ENCODE measurements at regions not wholly inside any gene's neighbourhood (a gene's known extent, or its start where the extent isn't known, plus 50 kb on each side); places are given as distances from the start of the nearest gene placed in this dataset.

DNA sequence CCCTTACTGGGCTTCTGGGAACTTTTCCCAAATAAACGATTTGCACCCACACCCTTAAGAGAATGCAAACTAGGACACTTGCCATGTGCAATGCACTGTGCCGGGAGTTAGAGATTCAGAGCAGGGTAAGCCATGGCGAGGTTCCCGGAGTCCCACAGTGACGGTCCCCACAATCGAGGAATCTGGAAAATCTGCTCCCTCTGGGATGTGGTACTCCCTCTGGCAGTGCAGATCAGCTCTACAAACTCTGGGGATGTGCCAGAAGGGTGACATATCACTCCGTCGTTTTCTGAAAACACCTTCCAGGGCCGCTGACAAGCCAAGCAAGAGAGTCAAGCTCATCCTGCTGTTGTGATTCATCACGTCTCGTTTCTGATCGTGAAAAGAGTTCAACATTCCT, 537.5 kb downstream of the BCOR start:
- DNase-seq (ENCODE audit: low read depth), result no peak

DNA sequence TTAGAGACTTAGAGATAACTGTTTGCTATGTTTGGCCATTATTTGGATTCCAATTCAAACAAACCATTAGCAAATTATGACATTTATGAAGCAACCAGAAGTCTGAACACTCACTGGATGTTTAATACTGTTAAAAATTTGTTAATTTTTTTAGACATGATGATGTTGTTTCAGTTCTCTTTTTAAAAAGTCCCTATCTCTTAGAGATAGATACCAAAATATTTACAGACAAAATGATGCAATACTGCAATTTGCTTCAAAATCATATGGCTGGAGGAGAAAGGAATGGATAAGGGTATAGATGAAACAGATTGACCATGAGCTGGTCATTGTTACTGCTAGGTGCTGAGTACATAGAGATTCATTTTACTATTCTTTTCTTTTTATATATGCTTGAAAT, 534.6 kb downstream of the BCOR start:
- no peak for DNase-seq (ENCODE audit: low read depth)

DNA sequence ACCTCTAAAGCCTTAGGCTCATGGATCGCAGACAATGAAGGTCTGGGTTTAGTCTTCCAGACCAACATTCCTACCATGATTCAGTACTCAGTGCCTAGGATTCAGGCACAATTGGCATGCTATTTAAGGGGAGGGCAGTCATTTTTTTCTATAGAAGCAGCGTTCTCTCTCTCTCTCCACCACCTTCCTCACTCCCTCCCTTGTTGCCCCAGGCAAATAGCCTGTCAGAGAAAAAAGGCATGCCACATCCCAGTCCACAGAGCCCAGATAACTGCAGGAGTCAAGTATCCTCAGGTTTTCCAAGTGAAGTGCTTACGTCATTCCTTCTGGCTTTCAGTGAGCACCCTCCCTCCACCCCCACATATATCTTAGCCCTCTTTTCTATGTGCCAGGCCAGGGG, 533.0 kb downstream of the BCOR start:
- DNase-seq (ENCODE audit: low read depth), result no peak

DNA sequence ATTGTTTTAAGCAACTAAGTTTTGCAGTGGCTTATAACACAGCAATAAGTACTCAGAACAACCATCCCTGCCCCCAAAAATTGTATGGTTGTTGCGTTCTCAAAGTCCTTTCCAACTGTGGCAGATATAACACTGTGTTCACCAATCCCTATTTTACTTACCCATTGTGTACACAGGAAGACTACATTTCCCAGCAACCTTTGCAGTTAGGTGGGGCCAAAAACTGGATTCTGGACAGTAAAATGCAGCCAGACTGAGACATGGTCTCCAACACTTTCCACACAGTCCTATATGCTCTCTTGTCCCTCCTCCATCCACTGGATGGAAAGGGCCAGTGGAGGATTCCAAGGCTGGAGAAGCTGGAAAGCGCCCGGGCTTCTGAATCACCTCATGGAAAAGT, 523.6 kb downstream of the BCOR start:
- no peak for DNase-seq (ENCODE audit: low read depth)

DNA sequence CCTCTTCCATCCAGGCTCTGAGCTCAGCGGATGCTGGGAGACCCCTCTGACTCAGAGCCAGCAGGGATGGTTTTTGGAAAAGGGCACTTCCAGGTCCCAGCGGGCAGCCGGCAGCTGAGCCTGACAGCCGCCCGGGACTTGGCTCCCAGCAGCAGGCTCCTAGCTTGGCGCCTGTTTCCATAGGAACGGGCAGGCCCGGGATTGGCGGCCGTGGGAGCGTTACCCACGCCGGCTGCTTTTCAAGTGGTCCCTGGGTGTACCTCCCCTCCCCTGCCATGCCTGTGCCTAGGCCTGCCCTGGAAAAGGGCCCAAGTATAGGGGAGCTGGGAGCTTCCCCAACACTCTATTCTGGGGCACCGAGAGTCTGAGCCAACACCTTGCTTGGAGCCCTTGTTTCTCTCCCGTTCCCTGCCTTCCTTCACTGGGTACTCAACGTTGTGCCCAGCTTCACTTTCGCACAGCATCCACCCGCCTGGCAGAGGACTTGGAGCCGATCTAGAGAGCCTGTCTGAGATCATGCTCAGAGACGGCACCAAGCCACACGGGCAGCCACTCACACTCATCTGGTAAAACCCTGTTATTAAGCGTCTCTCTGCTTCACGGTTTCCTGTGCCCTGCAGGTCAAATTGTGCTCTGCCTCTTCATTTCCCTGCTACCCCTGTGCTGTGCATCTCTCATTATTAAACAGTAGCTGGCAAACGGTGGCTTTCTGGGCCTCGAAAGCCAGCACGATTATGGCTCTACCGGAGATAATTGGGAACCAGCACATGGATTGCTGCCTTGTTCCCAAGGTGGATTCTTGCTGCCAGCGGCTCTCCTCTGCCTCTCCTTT, 521.5 kb downstream of the BCOR start:
- no peak for DNase-seq (ENCODE audit: low read depth)

DNA sequence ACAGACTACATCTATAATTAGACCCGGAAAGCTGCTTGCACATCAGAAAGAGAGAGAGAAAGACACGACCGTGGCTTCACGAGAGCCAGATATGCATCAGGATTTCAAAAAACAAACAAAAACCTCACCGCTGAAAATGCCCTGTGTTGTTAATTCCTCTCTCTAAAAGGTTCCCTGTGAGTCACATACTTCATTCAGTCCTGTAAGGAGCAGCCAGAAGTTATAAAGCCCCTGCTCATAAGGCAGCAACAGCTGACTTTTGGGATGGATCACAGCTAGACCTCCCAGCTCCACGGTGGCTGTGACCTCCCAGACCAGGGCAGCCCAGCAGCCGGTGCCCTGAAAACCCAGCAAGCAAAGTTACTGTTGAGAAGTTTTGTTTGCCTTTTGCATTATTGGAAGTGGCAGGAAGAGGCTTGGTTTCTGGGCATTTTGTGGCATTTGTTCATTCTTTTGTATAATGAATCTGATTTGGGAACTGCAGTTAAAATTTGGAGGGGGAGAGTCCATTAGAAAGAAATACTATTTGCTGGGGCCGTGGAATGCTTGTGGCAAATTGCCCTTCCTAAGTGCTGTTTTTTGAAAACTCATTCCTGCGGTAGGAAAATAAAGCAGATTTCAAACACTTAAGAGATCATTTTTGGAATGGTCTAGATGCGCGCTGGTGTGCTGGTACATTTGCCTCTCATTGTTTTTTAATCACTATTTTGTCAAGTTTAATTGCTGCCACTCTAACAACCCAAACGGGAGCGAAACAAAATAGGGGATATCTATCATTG, 520.4 kb downstream of the BCOR start:
- no peak for DNase-seq (ENCODE audit: low read depth)

DNA sequence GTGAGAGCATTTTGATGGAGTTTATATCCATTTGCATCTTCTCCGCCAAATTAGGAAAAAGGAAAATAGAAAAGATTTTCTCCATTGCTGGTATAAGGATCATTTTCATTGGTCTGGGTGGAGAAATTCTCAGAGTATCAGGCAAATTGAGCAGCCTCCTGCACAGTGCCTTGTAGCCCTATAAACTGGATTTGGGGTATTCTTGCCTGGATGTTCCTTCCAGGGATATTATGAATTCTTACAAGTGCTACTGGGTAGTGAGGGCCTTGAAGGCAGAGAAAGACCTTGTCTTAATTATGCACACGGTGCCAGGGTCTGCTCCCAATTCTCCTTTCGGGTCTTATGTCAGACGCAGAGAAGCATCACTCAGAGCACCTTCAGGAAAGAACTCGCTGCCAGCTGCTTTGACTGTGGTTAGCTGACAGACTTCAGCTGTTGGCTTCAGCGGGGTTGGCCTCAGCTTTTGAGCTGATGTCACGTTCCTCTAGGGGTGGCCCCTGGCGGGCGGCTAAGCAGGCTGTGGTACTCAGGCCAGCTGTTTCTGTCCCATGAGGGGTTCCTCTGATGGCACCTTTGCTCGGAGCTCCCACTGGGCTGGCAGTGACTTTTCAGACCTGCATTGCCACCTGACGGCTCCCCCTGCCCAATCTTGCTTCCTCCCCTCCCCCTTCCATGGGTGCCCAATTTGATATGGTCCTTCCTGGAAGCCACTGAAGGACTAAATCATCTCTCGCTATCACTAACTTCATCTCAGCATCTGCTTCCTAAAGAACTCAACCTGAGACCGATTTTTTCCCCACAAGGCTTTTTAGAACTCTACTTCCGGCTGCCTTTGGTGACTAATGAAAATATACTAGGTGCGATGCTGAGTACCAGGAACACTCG, 519.5 kb downstream of the BCOR start:
- peak; percentile 32 for DNase-seq (ENCODE audit: low read depth)

DNA sequence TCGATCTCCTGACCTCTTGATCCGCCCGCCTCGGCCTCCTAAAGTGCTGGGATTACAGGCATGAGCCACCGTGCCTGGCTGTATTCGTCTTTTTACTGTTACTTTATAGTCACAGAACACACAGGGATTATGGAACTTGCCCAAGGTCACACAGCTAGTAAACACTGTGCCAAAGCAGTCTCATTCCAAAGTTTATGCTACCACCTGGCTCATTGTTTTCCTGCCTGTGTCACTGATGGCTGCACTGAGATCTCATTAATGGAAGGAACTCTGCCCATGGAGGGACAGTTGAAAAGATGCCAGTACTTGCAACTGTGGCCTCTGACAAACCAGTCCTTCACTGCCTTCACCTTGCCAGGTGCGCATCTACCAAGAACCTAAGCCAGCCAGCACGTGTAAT, 517.7 kb downstream of the BCOR start:
- no peak for DNase-seq (ENCODE audit: low read depth)

DNA sequence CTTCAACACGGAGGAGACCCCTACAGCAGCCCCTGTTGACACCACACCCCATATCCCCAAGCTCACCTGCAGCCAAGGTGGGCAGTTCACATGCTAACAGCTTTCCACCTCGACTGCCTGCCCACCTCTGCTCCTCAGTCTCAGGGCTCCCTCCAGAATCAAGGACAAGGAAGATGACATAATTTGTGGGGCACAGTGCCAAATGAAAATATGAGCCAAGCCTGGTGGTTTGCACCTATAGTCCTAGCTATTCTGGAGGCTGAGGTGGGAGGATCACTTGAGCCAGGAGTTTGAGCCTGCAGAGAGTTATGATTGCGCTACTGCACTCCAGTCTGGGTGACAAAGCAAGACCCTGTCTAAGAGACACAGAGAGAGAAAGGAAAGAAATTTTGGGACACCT, 516.3 kb downstream of the BCOR start:
- no peak for DNase-seq (ENCODE audit: low read depth)

DNA sequence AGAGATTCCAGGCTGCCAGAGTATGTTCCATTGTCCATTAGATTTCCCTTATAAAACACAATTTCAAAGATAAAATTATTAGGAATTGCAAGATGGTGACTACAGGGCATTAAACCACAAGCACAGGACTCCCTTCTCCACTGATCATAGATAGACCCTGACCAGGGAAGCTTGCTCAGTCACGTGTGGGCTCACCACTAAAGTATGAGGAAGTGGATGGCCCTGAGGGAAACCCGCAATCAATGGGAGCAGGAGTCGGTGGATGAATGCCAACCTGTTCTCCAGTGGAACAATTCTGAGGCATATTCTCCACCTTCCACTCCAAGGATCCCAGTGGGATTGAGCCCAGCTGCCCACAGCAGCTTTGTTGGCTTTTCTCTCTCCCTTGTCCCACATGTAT, 515.7 kb downstream of the BCOR start:
- DNase-seq (ENCODE audit: low read depth), result no peak

DNA sequence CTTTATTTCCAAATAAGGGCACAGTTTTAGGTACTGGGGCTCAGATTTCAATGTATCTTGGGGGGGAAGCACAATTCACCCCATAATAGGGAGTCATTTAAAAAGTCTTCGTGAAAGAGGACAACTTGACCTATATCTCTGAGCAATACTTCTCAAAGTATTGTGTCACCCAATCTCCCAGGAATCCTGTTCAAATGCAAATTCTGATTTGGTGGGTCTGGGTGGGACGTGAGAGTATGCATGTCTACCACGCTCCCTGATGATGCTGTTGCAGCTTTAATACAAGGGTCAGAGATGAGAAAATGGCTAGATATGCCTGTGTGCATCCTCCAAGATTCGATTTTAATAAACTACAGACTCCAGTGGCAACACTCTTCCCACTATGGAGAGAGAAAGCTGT, 514.8 kb downstream of the BCOR start:
- DNase-seq (ENCODE audit: low read depth), result no peak

DNA sequence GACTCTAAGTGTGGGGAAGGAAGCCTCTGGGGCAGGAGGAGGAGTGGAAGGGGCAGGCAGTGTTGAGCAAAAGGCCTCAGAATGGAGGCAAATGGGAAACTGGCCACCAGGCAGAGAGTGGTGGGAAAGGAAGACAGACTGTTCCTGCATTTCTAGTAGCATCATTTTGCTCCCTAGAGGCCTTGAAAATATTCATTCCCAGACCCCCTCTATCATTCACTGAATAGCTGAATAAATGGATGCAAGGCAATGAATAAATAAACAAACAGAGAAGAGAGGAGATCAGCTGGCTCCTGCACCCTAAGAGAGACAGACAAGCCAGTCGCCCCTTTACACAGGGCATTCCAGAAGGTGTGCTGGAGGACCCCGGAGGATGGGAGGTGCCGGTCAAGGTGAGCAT, 511.9 kb downstream of the BCOR start:
- DNase-seq (ENCODE audit: low read depth), result no peak

DNA sequence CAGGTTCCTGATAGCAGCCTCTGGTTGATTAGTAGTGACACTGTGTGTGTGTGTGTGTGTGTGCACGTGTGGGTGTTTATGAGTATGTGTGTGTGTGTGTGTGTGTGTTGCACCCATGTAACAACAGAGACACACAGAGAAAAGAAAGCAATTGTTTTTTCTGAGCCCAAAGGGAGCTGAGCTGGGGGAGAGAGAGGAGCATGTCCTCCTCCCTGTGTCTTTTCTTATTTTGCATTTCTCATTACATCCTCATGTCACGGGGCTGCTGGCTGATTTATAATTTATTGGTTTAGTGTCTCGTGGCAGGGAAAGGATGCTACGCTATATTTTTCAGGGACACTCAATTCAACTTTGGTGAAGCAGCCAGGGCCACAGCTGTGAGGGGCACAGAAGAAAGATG, 511.4 kb downstream of the BCOR start:
- DNase-seq (ENCODE audit: low read depth), result no peak

DNA sequence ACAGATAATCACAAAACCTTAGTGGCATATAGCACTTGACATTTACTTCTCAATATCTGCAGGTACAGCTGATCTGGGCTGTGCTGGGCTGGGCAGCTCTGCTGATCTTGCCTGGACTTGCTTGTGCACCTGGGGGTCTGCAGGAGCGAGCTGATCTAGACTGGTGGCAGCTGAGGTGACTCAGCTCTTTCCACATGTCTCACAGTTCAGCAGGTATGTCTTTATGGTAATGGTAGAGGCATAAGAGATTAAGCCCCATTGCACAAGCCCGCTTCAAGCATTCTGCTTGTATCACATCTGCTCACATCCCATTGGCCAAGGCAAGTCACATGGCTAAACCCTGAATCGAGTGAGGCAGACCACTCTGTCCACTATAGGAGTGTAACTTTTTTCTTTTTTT, 506.7 kb downstream of the BCOR start:
- DNase-seq (ENCODE audit: low read depth), result no peak

DNA sequence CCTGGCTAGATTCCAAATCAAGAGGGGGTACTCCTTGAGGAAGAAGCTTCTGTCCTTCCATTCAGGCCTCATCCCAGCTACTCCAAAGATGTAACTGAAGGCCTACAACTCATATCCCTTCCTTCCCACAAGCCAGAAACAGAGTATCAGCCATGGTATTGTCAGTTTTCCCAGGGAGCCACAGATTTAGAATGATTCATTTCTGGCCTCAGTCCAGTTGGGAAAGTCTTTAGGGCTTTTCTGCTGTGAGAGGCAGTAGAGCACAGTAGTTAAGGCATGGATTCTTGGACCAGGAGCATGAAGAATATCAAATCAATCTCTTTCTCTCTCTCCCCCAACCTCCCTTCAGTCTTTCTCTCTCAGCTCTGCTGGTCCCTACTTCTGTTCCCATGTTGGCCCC, 505.0 kb downstream of the BCOR start:
- DNase-seq (ENCODE audit: low read depth), result no peak

DNA sequence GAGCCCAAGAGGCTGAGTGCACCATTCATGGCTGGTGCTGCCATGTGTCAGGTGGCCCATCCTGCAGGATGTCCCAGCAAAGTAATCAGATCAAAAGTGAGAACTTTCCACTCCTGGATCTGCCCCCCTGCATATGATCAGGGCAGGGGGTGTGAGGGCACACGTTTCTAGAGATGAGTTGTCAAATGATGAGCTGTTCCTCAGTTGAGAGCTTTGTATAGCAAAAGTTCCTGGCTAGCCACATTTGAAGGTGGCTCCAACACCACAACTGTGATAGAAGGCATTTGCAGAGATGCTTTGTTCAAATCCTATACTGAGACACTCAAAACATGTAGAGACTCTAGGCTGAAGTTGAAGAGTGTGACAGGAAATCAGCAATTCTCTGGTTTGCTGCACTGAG, 501.8 kb downstream of the BCOR start:
- DNase-seq (ENCODE audit: low read depth), result no peak

DNA sequence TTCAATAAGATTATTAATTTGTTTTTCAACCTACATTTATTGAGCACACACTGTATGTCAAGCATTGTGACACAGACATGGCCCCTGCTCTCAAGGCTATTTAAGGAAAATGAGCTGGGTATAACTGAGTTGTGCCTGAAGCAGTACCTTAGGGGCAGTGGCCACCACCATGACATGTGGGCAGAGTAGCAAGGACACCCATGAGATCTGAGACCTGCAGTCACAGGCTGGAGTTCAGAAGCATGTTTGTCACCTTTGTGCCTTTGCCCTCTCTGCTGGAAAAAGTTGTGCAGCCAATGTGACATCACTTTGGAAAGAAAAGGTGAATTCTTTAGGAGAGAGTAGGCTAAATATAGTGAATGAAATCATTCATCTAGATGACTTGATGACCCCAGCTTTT, 501.3 kb downstream of the BCOR start:
- DNase-seq (ENCODE audit: low read depth), result no peak

DNA sequence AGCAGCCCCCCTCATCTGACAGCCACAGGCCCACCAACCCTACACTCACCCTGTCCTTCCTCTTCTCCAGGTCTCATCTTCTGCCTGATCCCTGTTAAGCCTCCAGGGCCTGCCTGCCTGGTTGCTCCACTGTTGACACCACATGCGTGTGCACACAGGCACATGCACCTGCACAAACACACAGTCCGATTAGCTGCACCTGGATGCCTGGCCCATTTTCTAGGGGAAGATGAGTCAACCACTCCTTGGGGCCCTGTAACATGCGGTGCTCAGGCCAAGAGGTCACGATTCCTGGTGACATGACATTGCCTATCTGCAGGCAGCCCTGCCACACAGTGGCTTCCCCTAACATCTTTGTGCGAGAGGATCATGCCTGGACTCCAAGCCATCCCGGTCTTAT, 498.4 kb downstream of the BCOR start:
- DNase-seq (ENCODE audit: low read depth), result no peak

DNA sequence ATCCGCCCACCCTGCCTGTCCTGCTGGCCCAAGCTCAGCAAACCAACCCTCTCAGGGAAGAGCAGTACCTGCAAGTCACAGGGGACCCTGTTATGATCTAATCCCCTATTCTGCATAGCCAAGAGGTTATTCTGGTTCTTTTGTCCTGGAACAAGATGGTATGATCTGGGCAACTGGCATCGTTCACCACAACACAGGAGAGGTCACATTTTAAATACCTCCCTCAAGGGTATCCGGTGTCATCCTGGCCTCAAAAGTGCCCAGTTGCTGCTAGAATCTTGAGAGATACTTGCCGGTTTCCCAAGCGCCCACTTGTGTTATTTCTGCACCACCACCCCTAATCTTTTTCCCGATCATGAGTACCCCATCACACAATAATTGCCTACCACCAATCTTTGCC, 497.5 kb downstream of the BCOR start:
- no peak for DNase-seq (ENCODE audit: low read depth)

DNA sequence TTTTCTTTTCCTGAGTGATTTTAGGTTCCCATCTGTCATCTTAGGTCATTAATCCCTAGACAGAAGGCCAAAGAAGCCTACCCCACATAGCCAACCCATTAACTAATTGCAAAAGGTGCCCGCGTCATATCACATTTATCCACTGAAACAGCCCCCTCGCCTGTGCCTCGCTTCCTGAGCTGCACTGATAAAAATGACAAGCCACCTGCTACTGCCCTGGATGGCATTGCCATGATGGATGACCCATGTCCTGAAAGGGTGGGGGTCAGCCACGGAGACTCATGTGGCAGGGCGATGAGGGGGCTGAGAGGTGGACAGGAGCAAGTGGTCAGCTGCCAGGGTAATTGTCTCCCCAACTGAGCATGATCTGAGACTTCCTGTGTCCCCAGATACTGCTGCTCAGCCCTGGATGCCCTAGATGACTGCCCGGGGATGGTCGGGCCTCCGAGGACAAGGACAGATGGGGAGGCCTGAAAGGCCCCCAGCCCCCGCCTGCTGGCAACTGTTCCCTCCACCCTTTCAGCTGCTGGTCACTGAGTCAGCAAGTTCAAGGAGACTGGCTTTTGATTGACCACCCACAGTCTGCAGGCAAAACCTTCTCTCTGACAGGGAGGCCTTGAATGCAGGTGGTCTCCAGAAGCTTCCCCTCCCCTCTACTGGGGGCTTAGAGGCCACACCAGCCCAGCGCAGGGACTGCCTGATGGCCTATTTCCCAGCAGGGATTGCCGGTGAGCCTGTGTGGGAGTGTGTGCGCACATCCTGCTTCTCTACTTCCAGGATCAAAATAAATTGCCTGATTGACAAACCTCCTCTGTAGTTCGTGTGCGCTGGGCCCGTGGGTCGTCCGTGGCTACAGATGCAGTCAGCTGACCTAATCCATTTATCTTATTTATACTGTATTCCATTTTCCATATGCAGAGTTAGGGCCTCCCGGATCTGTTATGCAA, 496.3 kb downstream of the BCOR start:
- no peak for DNase-seq (ENCODE audit: low read depth)

DNA sequence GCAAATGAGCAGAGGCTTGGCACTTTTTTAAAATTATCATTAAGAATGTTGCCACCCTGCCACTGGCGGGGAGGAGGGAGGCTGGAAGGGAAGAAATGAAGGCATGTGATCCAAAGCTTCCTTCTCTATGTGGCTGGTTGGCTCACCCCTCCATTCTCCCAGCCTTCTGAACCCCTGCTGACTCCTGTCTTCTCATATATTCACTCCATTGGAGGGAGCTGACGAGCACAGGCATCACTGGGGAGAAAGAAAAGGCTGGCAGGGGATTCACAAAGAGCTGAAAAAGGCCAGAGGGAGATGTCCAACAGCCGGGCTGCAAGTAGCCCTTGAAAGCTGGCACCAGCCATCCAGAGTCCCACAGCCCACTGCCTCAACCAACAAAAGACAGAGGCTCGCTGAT, 495.6 kb downstream of the BCOR start:
- DNase-seq (ENCODE audit: low read depth), result no peak

DNA sequence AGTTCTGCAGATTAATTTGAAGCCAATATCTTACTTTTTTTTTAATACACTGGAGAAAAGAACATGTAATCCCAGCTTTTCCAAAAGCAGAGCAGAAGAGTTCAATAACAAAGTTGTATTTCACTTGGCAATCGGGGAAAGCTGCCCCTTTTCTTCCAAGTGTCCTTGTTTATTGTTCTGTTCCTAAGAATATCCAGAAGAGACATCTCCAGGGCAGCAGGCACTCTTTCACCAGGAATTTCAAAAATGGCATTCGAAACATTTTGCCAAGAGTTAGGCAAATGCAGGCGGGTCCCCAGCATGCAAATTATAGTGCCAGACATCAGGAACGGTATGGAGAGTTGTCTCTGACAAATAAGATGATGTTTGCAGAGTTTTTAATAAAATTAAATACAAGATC, 494.5 kb downstream of the BCOR start:
- no peak for DNase-seq (ENCODE audit: low read depth)
